NCI-H2196 (cell line): ENCODE measurements at regions not wholly inside any gene's neighbourhood (a gene's known extent, or its start where the extent isn't known, plus 50 kb on each side); places are given as distances from the start of the nearest gene placed in this dataset.
"Not testable (repeated sequence)": the region's sequence is repeated elsewhere in the genome, so short reads cannot be mapped to it uniquely, and the experiment has no call there.

ENCODE experiments used
- DNase-seq: peaks from one replicate; lab custom pipeline; 2025; ENCODE audit not compliant: unreplicated experiment; lab: John Stamatoyannopoulos, UW

DNA sequence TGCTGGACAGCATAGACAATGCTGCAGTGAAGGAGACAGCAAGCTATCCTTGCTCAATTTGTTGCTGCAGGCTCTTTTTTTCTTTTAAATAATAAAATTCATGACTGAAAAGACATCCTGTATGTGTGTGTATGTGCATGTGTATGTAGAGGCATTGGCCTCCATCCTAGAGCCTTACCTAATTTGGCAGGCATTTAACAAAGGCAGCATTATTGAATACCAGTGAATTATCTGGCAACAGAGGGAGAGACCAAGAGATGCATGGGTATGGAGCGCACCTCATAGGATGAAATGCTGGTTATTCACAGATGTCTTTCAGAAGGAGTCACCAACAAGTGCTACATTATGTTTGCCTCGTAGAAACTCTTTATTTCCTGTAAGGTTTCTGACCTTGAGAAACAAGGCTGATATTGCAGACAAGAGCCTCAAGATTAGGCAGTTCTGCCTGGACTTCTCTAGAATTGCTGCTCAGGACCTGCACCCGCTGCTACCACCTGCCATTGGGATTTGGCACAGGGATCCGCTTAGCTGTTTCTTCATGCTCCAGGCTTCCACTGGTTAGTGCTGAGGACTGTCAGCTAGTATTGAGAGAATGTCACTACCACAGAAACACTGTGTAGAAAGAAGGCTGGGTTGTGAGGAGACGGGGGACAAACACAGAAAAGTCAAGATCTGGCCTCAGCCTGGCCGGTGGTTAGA lies 247.7 kb upstream of the RFX3 start:
- DNase-seq = no peak

DNA sequence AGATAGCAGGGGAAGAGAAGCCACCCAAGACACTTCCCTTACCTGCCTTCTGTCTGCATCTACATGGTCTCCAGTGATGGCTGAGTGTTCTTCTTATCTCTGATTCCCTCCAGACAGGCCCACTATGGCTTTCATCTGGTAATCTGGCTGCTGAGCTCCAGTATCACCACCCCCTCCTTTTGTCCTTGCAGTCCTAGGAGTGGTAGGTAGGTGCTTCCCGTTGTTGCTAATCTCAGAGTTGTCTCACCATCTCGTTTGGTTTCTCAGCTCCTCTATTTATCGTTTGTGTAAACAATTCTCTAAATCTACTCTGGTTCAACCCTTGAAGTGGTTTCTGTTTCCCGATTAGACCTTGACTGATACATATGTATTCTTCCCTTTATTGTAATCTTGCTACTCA lies 243.8 kb upstream of the RFX3 start:
- no peak for DNase-seq

- DNase-seq = no peak
Observed at GRCh38 chr9:3768712-3769457, 243.1 kb upstream of the RFX3 start.

DNA sequence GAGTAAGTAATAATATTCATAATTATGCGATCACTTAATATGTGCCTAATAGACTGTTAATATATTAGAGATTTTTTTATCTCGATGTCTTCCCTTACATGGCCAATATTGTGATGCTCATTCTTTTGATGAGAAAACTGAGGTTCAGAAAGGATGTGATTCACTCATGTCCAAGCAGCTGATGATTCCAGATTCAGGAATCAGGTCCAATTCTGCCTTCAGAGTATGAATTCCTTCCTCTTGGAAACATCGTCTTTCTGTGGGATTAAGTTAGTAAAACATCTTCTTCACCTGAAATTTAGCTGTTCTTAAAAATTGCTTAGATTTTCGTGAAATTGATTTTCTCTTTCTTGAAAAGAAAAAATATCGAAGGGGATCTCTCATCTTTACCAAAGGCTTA lies 242.5 kb upstream of the RFX3 start:
- DNase-seq = no peak

GRCh38 chr9:3762076-3762475 lies 236.3 kb upstream of the RFX3 start:
- no peak for DNase-seq

GRCh38 chr9:3760031-3760430 lies 234.2 kb upstream of the RFX3 start:
- DNase-seq = no peak

DNA sequence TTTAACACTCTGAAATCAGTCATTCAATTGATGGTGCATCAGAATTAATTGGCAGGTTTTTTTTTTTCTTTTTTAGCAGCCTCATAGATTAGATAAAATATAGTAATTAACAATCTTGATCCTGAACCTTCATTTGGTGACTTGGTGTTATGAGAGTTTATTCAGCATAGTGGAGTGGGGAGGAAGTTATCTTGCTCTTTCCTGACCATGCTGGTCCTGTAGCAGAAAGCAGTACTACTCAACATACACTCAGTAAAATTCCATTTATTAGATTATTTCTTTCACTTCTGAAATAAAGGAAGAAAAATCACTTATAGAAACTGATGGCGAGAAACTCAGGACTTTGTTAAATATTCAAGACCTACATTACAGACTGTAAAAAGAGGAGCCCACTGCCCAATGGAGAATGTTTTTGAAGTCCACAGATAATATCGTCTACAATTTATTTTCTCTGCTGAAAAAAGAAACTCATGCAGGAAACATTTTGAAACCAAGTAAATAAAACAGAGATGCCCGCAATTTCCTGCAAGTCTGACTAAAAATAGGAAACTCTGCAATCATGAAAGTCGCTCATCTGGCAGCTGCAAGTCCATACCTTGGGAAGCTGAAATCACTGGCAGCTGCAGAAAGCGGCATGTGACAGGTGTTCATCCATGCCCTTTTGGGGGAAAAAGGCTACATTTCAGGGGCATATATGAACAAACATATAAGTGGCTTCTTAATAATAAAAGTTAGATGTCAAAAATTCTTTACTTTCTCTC lies 233.2 kb upstream of the RFX3 start:
- no peak for DNase-seq

- DNase-seq = no peak
Observed at GRCh38 chr9:3756071-3756470, 230.3 kb upstream of the RFX3 start.

DNA sequence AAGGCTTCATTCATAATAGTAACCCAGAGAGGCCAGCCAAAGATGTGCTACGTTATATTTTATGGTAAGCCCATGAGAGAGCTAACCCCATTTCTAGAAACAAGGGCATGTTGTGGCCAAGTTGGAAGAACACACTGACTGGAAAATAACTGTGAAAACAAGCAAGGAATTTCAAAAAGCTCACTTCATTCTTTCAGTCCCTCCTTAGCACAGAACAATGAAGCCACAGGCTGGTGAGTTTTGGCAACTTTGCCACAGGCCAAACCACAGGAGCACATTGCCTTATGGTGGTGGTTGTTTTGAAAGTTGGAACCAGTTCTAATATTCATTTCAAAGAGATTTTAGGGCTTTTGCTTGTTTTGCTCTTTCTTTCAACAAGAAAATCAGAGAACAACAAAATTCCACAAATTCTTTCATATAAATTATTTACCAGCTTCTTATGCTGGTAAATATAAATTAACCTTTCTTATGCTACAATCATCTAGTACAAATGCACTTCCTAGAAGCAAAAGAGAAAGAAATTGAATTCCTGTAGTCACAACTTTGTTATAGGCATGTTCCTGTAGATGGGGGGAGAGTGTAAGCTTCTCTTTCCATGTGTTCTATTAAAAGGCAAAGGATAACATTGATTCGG lies 225.4 kb upstream of the RFX3 start:
- no peak for DNase-seq

DNA sequence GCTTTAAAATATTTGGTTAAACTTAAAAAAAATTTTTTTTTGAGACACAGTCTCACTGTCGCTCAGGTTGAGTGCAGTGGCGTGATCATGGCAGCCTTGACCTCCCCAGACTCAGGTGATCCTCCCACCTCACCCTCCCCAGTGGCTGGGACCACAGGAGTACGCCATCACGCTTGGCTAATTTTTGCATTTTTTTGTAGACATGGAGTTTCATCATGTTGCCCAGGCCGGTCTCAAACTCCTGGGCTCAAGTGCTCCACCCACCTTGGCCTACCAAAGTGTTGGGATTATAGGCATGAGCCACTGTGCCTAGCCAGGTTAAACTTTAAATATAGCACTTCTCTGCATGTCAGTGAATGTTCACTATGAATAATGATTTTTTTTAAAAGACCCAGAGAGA lies 224.5 kb upstream of the RFX3 start:
- no peak for DNase-seq

DNA sequence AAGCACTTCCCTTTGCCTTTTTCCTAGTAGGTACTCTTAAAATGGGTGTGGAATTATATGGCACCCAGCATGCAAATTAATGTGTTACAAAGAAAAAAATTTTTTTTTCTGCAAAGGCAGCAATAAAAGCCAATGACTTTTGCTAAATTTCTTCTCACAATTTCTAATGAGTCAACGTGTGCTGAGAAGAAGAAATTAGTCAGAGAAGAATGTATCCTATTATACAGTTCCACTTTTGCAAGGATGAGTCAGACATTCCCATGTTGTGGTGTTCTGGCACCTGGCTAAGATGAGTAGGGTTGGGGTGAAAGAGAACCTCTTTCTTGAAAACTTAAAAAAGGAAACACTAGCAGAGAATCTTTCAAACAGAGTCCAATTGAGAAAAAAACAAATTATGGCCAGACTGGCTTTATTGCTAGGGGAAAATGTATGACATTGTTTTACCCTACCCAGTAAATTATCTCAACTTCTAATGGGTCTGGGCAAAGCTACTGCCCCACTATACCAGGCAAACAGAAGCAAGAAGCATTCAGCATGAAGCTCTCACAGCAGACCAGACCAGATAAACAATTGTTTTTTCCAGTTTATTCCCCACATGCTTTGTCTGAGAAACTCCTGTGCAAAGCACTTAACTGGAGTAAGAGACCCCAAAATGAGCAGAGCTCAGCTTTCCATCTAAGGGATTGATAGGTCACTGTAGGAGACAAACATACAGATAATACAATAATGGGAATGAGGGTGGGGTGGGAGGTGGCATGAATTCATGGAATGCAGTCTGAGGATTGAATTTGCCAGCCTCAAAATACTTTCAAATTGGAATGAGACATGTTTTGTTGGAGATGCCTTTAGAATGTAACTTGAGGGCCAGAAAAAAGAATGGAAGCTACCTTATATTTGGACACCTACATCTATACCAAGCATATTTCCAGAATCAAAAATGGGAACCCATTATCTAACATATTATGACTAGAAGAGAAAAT lies 220.8 kb upstream of the RFX3 start:
- no peak for DNase-seq

GRCh38 chr9:3743901-3744413 lies 218.2 kb upstream of the RFX3 start:
- no peak for DNase-seq

DNA sequence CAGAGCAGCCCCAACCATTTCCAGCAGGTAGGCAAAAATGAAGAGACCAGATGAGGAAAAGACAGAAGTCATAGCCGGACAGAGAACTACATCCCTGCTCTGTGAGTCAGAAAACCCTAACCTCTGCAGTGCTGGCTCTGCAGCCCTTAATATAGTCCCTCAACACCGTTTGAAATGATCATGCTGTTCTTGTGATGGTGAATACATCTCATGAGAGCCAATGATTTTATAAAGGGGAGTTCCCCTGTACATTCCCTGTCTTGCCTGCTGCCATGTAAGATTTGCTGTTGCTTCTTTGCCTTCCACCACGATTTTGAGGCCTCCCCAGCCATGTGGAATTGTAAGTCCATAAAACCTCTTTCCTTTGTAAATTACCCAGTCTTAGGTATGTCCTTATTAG lies 216.8 kb upstream of the RFX3 start:
- DNase-seq = no peak

DNA sequence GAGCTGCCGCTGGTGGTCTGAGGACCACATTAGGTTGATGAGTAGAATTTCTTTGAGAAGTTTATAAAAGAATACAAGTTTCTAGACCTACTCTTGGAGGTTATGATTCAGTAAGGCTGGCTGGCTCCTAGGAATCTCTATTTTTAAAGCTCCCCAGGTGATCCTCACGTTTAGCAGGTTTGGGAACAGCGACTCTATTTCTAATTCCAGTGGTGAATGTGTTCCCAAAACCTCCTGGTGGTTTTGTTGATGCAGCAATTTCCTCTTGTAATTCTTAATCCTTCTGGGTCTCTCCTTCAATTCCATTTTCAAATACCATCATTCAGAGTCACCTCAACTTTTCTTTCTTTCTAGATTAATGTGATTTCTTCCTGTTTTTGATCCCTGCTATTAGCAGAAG lies 215.9 kb upstream of the RFX3 start:
- no peak for DNase-seq

DNA sequence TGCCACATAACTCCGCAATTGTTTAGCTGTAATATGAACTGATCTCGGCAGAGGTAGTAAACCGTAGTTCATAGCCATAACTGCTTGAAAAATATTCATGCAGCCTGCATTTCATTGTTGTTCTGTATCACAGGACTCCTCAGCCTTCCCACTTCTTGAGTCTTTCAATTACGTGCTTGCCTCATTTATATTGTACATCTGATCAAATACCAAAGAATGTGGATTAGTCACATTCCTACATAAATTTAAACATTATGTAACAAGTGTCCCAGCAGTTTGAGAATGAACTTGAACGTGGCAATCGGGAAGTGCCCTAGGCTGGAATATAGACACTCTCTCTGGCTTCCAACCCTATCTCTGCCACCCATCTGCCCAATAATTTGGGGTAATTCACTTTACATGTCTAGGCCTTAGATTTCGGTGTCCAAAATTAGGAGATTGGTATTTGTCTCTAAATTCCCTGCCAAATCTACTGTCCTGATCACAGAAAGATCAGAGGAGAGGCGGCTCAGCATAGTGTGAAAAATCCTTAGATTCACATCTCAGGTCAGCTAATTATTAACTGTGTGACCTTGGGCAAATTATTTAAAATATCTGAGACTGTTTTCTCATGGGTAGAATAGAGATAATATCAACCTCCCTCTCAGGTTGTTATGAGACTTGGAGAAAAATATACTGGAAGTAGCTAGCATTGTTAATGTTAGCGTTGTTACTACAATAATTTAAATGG lies 215.1 kb upstream of the RFX3 start:
- DNase-seq = no peak

GRCh38 chr9:3736161-3736560 lies 210.4 kb upstream of the RFX3 start:
- no peak for DNase-seq

DNA sequence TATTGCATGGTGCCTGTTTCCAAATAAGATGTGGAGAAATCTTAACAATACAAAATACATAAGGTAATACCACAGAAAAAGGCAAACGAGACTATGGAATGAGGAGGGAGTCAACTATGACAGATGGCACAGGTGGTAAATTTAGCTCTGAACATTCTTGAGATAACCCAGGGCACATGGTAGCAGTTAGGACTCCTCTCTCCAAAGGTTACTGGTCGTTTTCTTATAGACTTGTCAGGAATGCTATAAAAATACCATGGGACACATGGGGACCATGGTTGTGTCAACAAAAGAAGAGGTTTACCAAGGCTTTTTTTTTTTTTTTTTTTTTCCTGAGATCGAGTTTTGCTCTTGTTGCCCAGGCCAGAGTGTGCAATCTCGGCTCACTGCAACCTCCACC lies 209.4 kb upstream of the RFX3 start:
- no peak for DNase-seq

DNA sequence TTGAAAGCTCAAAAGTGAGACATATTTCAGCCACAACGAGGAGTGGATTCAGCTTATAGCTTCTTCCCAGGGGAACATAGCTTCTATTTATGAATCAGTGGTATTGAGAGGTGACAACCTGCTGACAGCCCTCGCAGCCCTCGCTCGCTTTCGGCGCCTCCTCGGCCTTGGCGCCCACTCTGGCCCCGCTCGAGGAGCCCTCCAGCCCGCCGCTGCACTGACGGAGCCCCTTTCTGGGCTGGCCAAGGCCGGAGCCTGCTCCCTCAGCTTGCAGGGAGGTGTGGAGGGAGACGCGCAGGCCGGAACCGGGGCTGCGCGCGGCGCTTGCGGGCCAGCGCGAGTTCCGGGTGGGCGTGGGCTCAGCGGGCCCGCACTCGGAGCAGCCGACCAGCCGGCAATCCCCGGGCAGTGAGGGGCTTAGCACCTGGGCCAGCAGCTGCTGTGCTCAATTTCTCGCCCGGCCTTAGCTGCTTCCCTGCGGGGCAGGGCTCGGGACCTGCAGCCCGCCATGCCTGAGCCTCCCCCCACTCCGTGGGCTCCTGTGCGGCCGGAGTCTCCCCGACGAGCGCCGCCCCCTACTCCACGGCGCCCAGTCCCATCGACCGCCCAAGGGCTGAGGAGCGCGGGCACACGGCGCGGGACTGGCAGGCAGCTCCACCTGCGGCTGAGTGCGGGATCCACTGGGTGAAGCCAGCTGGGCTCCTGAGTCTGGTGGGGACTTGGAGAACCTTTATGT lies 207.9 kb upstream of the RFX3 start:
- not testable (repeated sequence) for DNase-seq

- DNase-seq = no peak
Observed at GRCh38 chr9:3733039-3733408, 207.2 kb upstream of the RFX3 start.
